ENCODE measurements at regions not wholly inside any gene's neighbourhood (a gene's known extent, or its start where the extent isn't known, plus 50 kb on each side); places are given as distances from the start of the nearest gene placed in this dataset.

GRCh38 chr1:34376531-34376930, 199.8 kb downstream of the C1orf94 start:
- Histone ChIP-seq H3K27ac (ENCODE audit: insufficient read length, low read depth, low read length) (no peak overlapping the region), H3T11ph (ENCODE audit: low read length) (no peak overlapping the region), H2AFZ (ENCODE audit: low read length) (no peak overlapping the region), H3K79me2 (ENCODE audit: insufficient read depth, low read length) (no peaks in the 10 kb centered on the region), H3K14ac (ENCODE audit: insufficient read depth, low read length) (no peak overlapping the region), H4K91ac (ENCODE audit: insufficient read length, low read depth, low read length) (no peak overlapping the region), H3K18ac (ENCODE audit: insufficient read length, low read depth, low read length) (no peak overlapping the region), H2AK5ac (ENCODE audit: insufficient read length, low read length) (no peak overlapping the region), H3K9me3 (ENCODE audit: control insufficient read depth, low read depth, low read length) (no peaks in the 10 kb centered on the region), H4K8ac (replicated peaks; ENCODE audit: insufficient read length, low read depth, low read length) (no peak overlapping the region), H2BK15ac (ENCODE audit: low read depth, low read length) (no peak overlapping the region), H2BK5ac (ENCODE audit: insufficient read length, low read length) (no peak overlapping the region), H2BK120ac (ENCODE audit: low read depth, low read length, poor library complexity, severe bottlenecking) (no peak overlapping the region), H3K4me2 (ENCODE audit: insufficient read depth, insufficient read length, low read length) (no peak overlapping the region), H2BK20ac (ENCODE audit: low read depth, low read length, poor library complexity, severe bottlenecking) (no peak overlapping the region), H3K27me3 (ENCODE audit: insufficient read depth, low read length) (no peaks in the 10 kb centered on the region), H2BK12ac (ENCODE audit: insufficient read length, low read depth, low read length) (no peak overlapping the region), H4K20me1 (ENCODE audit: control insufficient read depth, insufficient read depth, insufficient read length) (no peaks in the 10 kb centered on the region), H4K5ac (ENCODE audit: insufficient read length, low read depth, low read length) (no peak overlapping the region), H3K9ac (ENCODE audit: extremely low read depth, insufficient read length, low read length) (no peak overlapping the region), H3K4ac (ENCODE audit: low read depth, low read length) (no peak overlapping the region), H3K4me1 (ENCODE audit: insufficient read depth, low read length) (no peaks in the 10 kb centered on the region), H3K79me1 (ENCODE audit: insufficient read depth, low read depth, low read length, poor library complexity, severe bottlenecking) (no peaks in the 10 kb centered on the region), H3K23ac (ENCODE audit: insufficient read length, low read depth, low read length) (no peak overlapping the region), H3K23me2 (ENCODE audit: insufficient read length, low read depth, low read length, poor library complexity, severe bottlenecking) (no peaks in the 10 kb centered on the region), H3K56ac (ENCODE audit: insufficient read length, low read depth, low read length) (no peak overlapping the region)
- Mint-ChIP-seq H3K27me3 (ENCODE audit: low read depth) (peaks cover 26% of the 10 kb centered on the region), H3K4me1 (peaks cover 3 to 8% of the 10 kb centered on the region in 2 experiments; a peak in 3 of 4 replicates), H3K36me3 (ENCODE audit: insufficient read depth in 1 of 3, low read depth in 3 of 3) (no peaks in the 10 kb centered on the region; a peak in 1 of 7 replicates), H3K4me3 (no peak overlapping the region), H3K27ac (no peak overlapping the region), H3K9me3 (peaks cover 0 to 6% of the 10 kb centered on the region in 2 experiments; a peak in 2 of 5 replicates)
- DNase-seq, result no peak
- no CpG with 5 or more reads among the region's 2 CpGs for WGBS (ENCODE audit: extremely low coverage, insufficient read length, low lambda C conversion rate)
- no peak for TF ChIP-seq CTCF (conservative IDR thresholded peaks at IDR 0.05)

Data from H9 (cell line).